A549 (cell line): ENCODE measurements at regions not wholly inside any gene's neighbourhood (a gene's known extent, or its start where the extent isn't known, plus 50 kb on each side); places are given as distances from the start of the nearest gene placed in this dataset.
A peak's percentile ranks its signal among the peaks of the same experiment; 100 is the strongest.

Experiments
- ATAC-seq, 2 experiments: fragments of 200-7000 bp in 1 of 2; fragments of >200 bp in 1 of 2; cut with Nextera tagmentation in 1 of 2; cut with Tn5 transposase in 1 of 2; 3 replicates each; pipeline versions ENCODE4 v1.8.0 to v1.9.1; 2018 to 2020; ENCODE audit warnings: mild to moderate bottlenecking in 1 of 2, moderate library complexity in 1 of 2
- CTCF ChIA-PET: fragments of 300-600 bp; sonication (Branson Sonifier 250); formaldehyde crosslinking; extraction: SDS; loops from one replicate; lab custom pipeline; 2021; ENCODE audit warnings: antibody characterized with exemption, inconsistent platforms; lab: Yijun Ruan, JAX
- POLR2A ChIA-PET: fragments of 350-600 bp; formaldehyde crosslinking; extraction: SDS; loops from one replicate; lab custom pipeline; 2021; ENCODE audit warnings: antibody characterized with exemption, inconsistent platforms; lab: Yijun Ruan, JAX
- DNase-seq, 2 experiments: peaks; one replicate each; pipeline versions ENCODE4 v3.0.0 to v3.0.0-alpha.2; 2011 to 2016; ENCODE audit warnings: low read depth in 1 of 2, low spot score in 1 of 2
- FAIRE-seq: peaks from 2 replicates; lab custom pipeline; 2011; peaks lifted over from hg19 to GRCh38; lab: Jason Lieb, UNC
- H3K27ac ChIP-seq, 2 experiments: fragments of >200 bp; sonication (Bioruptor Twin); formaldehyde crosslinking; 3 replicates each; pipeline ENCODE4 v1.5.1; 2016 to 2017
- H3K4me1 ChIP-seq: fragments of >200 bp; sonication (Bioruptor Twin); formaldehyde crosslinking; 3 replicates; pipeline ENCODE4 v1.6.1; 2016
- H3K4me2 ChIP-seq: fragments of >200 bp; sonication (Bioruptor Twin); formaldehyde crosslinking; 3 replicates; pipeline ENCODE4 v1.6.1; 2016
- H3K4me3 ChIP-seq: fragments of >200 bp; sonication (Bioruptor Twin); formaldehyde crosslinking; 3 replicates; pipeline ENCODE4 v1.5.1; 2016
- H3K9me3 ChIP-seq: fragments of >200 bp; sonication (Bioruptor Twin); formaldehyde crosslinking; 3 replicates; pipeline ENCODE4 v1.6.1; 2016
- BCL3 ChIP-seq: fragments of >200 bp; sonication (Bioruptor Twin); formaldehyde crosslinking; IDR thresholded peaks from 3 replicates; pipeline ENCODE4 v1.6.1; 2016
- BHLHE40 ChIP-seq: IDR thresholded peaks from 2 replicates; pipeline ENCODE4 v1.6.1; 2012; ENCODE audit warnings: low read depth, low read length, inconsistent platforms
- CBX8 ChIP-seq: fragments of 200-600 bp; sonication (generic); IDR thresholded peaks from 2 replicates; pipeline ENCODE4 v1.6.1; 2016
- CHD2 ChIP-seq: fragments of 150-350 bp; IDR thresholded peaks from 2 replicates; pipeline ENCODE4 v1.6.1; 2014; ENCODE audit warnings: low read length; ENCODE audit not compliant: partially characterized antibody
- CTCF ChIP-seq: fragments of >200 bp; sonication (Bioruptor Twin); formaldehyde crosslinking; IDR thresholded peaks from 3 replicates; pipeline ENCODE4 v1.5.1; 2016
- E2F6 ChIP-seq: IDR thresholded peaks from 2 replicates; pipeline ENCODE4 v1.6.1; 2012; ENCODE audit warnings: low read depth, borderline replicate concordance
- FOXS1 ChIP-seq: fragments of 250-450 bp; sonication (Bioruptor Pico); IDR thresholded peaks from 2 replicates; pipeline ENCODE4 v1.5.0; 2020; ENCODE audit warnings: mild to moderate bottlenecking, moderate library complexity
- HOXA7 ChIP-seq: fragments of 250-450 bp; sonication (Bioruptor Pico); IDR thresholded peaks from 2 replicates; pipeline ENCODE4 v1.5.0; 2020; ENCODE audit warnings: mild to moderate bottlenecking, moderate library complexity
- HOXB13 ChIP-seq: fragments of 250-450 bp; sonication (Bioruptor Pico); IDR thresholded peaks from 2 replicates; pipeline ENCODE4 v1.5.0; 2020; ENCODE audit warnings: low read depth, mild to moderate bottlenecking, moderate library complexity
- KDM1A ChIP-seq: fragments of 200-600 bp; sonication (generic); IDR thresholded peaks from 2 replicates; pipeline ENCODE4 v1.6.1; 2016; ENCODE audit warnings: low read depth, mild to moderate bottlenecking
- MAFK ChIP-seq: fragments of 450-650 bp; IDR thresholded peaks from 2 replicates; pipeline ENCODE4 v1.6.1; 2014; ENCODE audit not compliant: partially characterized antibody
- MAZ ChIP-seq: fragments of 150-350 bp; IDR thresholded peaks from 2 replicates; pipeline ENCODE4 v1.6.1; 2014; ENCODE audit warnings: antibody characterized with exemption, low read depth, low read length, borderline replicate concordance
- NFE2L2 ChIP-seq: fragments of 150-350 bp; conservative IDR thresholded peaks from 2 replicates; pipeline ENCODE4 v1.6.1; 2014; ENCODE audit warnings: low read length
- NPAS2 ChIP-seq: fragments of 250-450 bp; sonication (Bioruptor Pico); IDR thresholded peaks from 2 replicates; pipeline ENCODE4 v1.8.0; 2022; ENCODE audit warnings: mild to moderate bottlenecking, moderate library complexity, borderline replicate concordance
- NR3C1 ChIP-seq: fragments of >200 bp; sonication (Bioruptor Twin); formaldehyde crosslinking; IDR thresholded peaks from 3 replicates; pipeline ENCODE4 v1.6.1; 2017
- PBX3 ChIP-seq: IDR thresholded peaks from 2 replicates; pipeline ENCODE4 v1.6.1; 2012
- POLR2AphosphoS2 ChIP-seq: conservative IDR thresholded peaks from 2 replicates; pipeline ENCODE4 v1.6.1; 2012; ENCODE audit warnings: low read length, improper control_type of control experiment, inconsistent platforms
- RARB ChIP-seq: fragments of 250-450 bp; sonication (Bioruptor Pico); IDR thresholded peaks from 2 replicates; pipeline ENCODE4 v1.8.0; 2021; ENCODE audit warnings: mild to moderate bottlenecking, moderate library complexity
- RCOR1 ChIP-seq: fragments of 150-350 bp; IDR thresholded peaks from 2 replicates; pipeline ENCODE4 v1.6.1; 2014; ENCODE audit warnings: antibody characterized with exemption, low read length, low read depth
- SREBF2 ChIP-seq: fragments of 450-650 bp; IDR thresholded peaks from 2 replicates; pipeline ENCODE4 v1.6.1; 2014; ENCODE audit warnings: mild to moderate bottlenecking, moderate library complexity
- TP53 ChIP-seq: fragments of 250-450 bp; sonication (Bioruptor Pico); IDR thresholded peaks from 2 replicates; pipeline ENCODE4 v1.5.0; 2021; ENCODE audit warnings: mild to moderate bottlenecking, moderate library complexity
- USF2 ChIP-seq: fragments of 450-650 bp; IDR thresholded peaks from 2 replicates; pipeline ENCODE4 v1.6.1; 2014; ENCODE audit warnings: antibody characterized with exemption
- WGBS: methylation state at CpG from one replicate; pipeline ENCODE4 v1.1.6; 2017; ENCODE audit errors: missing lambda C conversion rate; 5-methylcytosine and 5-hydroxymethylcytosine counted together

GRCh38 chr5:88503041-88503345, 234.3 kb upstream of the TMEM161B start:
- TF ChIP-seq HOXB13 (no peak), CTCF (no peak), KDM1A (no peak), NFE2L2 (no peak), BHLHE40 (no peak), BCL3 (no peak), RCOR1 (no peak), HOXA7 (no peak), MAFK (no peak), SREBF2 (no peak), PBX3 (no peak), RARB (CRISPR knock-in tag) (no peak)
- Histone ChIP-seq H3K4me2 (peak overlapping the region; percentile 42), H3K4me3 (no peak overlapping the region), H3K9me3 (no peaks in the 10 kb centered on the region), H3K4me1 (no peaks in the 10 kb centered on the region), H3K27ac (no peak overlapping the region)
- ChIA-PET CTCF (interaction anchor here (1.4 kb wide), 1 partner anchor 8 kb away, joined by 3 read pairs; no protein-coding TSS in a partner anchor), POLR2A (no interaction called here)
- WGBS = 41% methylated on average over 2 of the region's 2 CpGs
- FAIRE-seq (no peak), ATAC-seq (no peak), DNase-seq (no peak)

GRCh38 chr5:88502179-88503040, 233.8 kb upstream of the TMEM161B start:
- ChIA-PET CTCF (no interaction called here), POLR2A (no interaction called here)
- peak overlapping the region; percentile 27 for H3K4me3 ChIP-seq
- ATAC-seq = peak in 1 of 2 experiments; percentile 55; a peak in 1 of 6 replicates
- 2% methylated on average over 6 of the region's 6 CpGs for WGBS
- TF ChIP-seq MAZ (no peak), NR3C1 (no peak), USF2 (no peak), BCL3 (no peak), HOXA7 (no peak), POLR2AphosphoS2 (no peak), TP53 (CRISPR knock-in tag) (no peak), MAFK (no peak)
- no peak for DNase-seq
- H3K4me1 ChIP-seq = no peaks in the 10 kb centered on the region
- no peaks in the 10 kb centered on the region for H3K9me3 ChIP-seq
- no peak overlapping the region for H3K27ac ChIP-seq
- peak overlapping the region; percentile 42 for H3K4me2 ChIP-seq
- FAIRE-seq = no peak

GRCh38 chr5:88495810-88496209, 227.2 kb upstream of the TMEM161B start:
- H3K4me3 ChIP-seq = no peak overlapping the region
- 27% methylated on average over 2 of the region's 2 CpGs for WGBS
- TF ChIP-seq CBX8 = no peak
- TF ChIP-seq HOXB13 = no peak
- no peak for TF ChIP-seq PBX3
- no peak for TF ChIP-seq BHLHE40
- TF ChIP-seq NPAS2 (CRISPR knock-in tag) = no peak
- no peak for TF ChIP-seq FOXS1 (CRISPR knock-in tag)
- no peak for TF ChIP-seq CHD2
- no peak for TF ChIP-seq BCL3
- TF ChIP-seq RARB (CRISPR knock-in tag) = no peak
- no peak for TF ChIP-seq E2F6
- H3K27ac ChIP-seq = no peak overlapping the region
- no peaks in the 10 kb centered on the region for H3K9me3 ChIP-seq
- no peak for ATAC-seq
- H3K4me1 ChIP-seq = no peaks in the 10 kb centered on the region
- CTCF ChIA-PET = no interaction called here
- DNase-seq = no peak
- no peak for FAIRE-seq
- POLR2A ChIA-PET = no interaction called here
- no peak overlapping the region for H3K4me2 ChIP-seq
